ENCODE measurements at regions not wholly inside any gene's neighbourhood (a gene's known extent, or its start where the extent isn't known, plus 50 kb on each side); places are given as distances from the start of the nearest gene placed in this dataset.

- peak; percentile 12 for DNase-seq (ENCODE audit: low read depth)
- TF ChIP-seq, protein P1, sequence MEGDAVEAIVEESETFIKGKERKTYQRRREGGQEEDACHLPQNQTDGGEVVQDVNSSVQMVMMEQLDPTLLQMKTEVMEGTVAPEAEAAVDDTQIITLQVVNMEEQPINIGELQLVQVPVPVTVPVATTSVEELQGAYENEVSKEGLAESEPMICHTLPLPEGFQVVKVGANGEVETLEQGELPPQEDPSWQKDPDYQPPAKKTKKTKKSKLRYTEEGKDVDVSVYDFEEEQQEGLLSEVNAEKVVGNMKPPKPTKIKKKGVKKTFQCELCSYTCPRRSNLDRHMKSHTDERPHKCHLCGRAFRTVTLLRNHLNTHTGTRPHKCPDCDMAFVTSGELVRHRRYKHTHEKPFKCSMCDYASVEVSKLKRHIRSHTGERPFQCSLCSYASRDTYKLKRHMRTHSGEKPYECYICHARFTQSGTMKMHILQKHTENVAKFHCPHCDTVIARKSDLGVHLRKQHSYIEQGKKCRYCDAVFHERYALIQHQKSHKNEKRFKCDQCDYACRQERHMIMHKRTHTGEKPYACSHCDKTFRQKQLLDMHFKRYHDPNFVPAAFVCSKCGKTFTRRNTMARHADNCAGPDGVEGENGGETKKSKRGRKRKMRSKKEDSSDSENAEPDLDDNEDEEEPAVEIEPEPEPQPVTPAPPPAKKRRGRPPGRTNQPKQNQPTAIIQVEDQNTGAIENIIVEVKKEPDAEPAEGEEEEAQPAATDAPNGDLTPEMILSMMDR (IDR thresholded peaks at IDR 0.05; ENCODE audit: insufficient read depth, low read depth, low read length, missing control alignments) = no peak
- no peak overlapping the region for H3K4me3 ChIP-seq (ENCODE audit: low read depth, low read length)
Measured at GRCh38 chr18:51541230-51541629, 343.7 kb upstream of the MEX3C start.

DNA sequence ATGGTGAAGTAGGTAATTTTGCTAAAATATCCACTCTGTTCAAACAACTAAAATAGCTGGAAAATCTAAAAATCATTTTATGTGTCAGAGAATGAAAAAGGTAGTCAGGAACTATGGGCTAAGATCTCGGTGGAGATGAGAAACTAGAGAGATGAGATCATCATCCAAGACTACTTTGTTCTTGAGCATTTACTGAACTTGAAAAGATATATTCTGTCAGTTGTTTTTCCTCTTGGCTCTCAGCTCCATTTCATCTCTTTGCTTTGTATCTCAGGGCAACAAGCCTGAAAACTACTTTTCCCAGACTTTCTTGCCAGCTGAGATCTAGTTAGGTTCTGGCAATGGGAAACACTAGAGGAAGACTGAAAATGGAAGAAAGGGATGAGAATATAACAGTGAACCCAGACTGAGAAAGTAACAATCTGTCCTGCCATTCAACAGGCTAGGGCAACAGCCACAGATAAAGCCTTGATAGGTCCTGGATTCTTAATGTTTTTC lies 346.2 kb upstream of the MEX3C start:
- no peak for DNase-seq (ENCODE audit: low read depth)
- TF ChIP-seq, protein P1 (IDR thresholded peaks at IDR 0.05; ENCODE audit: insufficient read depth, low read depth, low read length, missing control alignments) = no peak
- no peak overlapping the region for H3K4me3 ChIP-seq (ENCODE audit: low read depth, low read length)

DNA sequence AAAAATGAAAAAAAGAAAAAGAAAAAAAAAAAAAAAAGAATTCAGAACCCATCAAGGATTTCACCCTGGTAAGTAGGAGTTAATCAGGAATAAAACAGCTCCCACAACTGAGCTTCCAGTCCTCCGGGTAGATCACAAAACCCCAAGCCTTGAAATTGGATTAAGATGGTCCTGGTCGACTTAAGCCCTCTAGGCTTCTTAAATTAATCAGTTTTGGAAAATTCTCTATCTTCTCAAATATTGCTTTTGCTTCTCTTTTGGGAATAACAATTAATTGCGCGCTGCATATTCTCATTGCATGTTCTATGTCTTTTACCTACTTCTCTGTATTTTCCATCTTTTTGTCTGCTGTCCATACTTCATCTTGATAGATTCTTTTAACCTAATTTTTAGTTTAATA lies 348.0 kb upstream of the MEX3C start:
- TF ChIP-seq, protein P1 (IDR thresholded peaks at IDR 0.05; ENCODE audit: insufficient read depth, low read depth, low read length, missing control alignments) = no peak
- no peak for DNase-seq (ENCODE audit: low read depth)
- H3K4me3 ChIP-seq (ENCODE audit: low read depth, low read length) = no peak overlapping the region

DNA sequence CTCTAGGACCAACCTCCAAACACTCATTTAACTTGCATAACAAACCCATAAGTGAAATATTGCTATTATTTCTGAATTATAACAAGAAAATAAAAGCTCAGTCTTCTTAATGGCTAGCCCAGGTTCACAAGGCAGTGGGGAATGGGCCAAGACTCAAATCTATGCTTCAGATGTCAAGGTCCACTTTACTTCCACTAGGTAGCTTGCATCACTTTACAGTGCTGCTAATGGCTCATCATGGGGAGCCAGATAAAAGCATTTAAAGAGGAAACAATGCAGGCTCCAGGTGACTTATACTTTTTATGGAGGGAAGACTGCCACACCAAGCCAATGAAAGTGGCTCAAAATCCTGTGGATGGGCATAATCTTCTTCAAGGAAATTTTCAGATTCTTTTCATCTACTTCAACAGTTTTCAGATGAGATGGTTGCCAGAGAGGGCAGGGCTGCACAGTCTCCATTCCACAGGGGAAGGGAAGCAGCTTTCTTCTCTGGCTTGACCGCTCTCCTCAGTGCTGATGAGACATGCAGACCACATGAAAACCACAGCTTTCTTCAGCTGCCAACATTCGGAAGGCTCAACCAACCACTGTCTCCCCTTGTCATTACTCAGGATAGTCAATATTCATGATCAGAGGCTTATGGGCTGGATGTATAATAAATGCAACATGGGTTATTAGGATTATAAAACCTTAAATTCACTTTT lies 361.9 kb upstream of the MEX3C start:
- no peak overlapping the region for H3K4me3 ChIP-seq (ENCODE audit: low read depth, low read length)
- no peak for DNase-seq (ENCODE audit: low read depth)
- TF ChIP-seq, protein P1 (IDR thresholded peaks at IDR 0.05; ENCODE audit: insufficient read depth, low read depth, low read length, missing control alignments) = no peak

GRCh38 chr18:51559902-51560287 lies 362.4 kb upstream of the MEX3C start:
- DNase-seq (ENCODE audit: low read depth) = no peak
- H3K4me3 ChIP-seq (ENCODE audit: low read depth, low read length) = no peak overlapping the region
- TF ChIP-seq, protein P1 (IDR thresholded peaks at IDR 0.05; ENCODE audit: insufficient read depth, low read depth, low read length, missing control alignments) = no peak

DNA sequence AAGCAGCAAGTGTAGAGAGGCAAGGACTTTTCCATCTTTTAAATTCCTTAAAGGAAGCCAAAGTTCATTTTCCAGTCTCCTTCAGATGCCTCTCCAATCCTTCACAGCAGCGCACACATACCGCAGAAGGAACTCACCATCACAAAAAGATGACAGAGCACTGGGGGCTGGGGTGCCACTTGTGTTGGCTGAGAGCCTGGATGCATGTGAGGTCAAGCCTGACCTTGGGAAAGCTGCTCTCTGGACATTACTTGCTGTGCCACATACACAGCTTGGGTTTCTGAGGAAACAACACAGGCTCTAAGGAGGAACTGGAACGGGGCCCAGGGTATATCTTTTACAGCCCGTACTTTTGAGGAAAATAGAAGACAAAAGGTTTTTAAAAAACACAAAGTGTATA lies 364.3 kb upstream of the MEX3C start:
- TF ChIP-seq, protein P1 (IDR thresholded peaks at IDR 0.05; ENCODE audit: insufficient read depth, low read depth, low read length, missing control alignments) = no peak
- no peak overlapping the region for H3K4me3 ChIP-seq (ENCODE audit: low read depth, low read length)
- DNase-seq (ENCODE audit: low read depth) = no peak

DNA sequence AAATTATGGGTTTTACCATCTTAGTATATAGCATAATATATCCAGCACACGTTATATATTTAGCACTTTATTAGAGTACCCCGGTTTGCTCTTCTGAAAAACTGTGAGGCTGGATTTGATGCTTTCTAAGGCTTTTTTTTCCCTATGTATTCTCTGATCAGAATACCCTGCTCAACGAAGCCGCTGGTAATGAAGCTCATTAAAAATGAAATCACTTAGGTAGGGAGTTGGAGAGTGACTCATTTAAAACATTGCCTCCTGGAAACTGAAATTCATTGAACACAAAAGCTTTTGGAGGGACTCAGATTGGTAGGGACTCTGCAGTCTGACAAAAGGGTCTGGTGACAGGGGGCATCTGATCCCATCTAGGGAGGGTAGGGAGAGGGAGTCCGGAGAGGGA lies 365.4 kb upstream of the MEX3C start:
- DNase-seq (ENCODE audit: low read depth) = no peak
- TF ChIP-seq, protein P1 (IDR thresholded peaks at IDR 0.05; ENCODE audit: insufficient read depth, low read depth, low read length, missing control alignments) = no peak

More for the DNA sequence above, 365.4 kb upstream of the MEX3C start:
- no peak overlapping the region for H3K4me3 ChIP-seq (ENCODE audit: low read depth, low read length)

Measured in GM12865 (cell line).